ENCODE measurements at regions not wholly inside any gene's neighbourhood (a gene's known extent, or its start where the extent isn't known, plus 50 kb on each side); places are given as distances from the start of the nearest gene placed in this dataset.

DNA sequence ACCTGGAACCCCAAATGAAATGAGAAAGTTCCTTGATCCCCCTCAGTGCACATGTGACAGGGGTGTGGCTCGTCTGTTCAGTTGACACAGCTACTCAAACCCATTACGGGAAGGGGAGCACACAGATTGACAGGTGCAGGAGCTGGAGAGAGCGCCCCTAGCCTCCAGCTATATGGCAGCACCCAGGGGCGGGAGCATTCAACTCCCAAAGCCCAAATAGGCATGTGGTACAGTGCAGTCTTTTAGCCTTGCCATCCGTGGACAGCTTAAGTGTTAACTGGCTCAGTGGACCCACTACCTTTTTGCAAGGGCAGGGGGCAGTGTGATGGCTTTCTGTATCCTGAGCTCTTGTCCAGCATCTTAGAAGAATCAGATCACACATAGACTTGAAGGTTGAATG, 1374.2 kb upstream of the ALCAM start:
- no peak for TF ChIP-seq SPI1 (IDR thresholded peaks at IDR 0.05; ENCODE audit: borderline replicate concordance, low read depth)
- no peak for TF ChIP-seq REST (IDR thresholded peaks at IDR 0.05; ENCODE audit: insufficient replicate concordance, low read depth)
- TF ChIP-seq POLR2AphosphoS5 (IDR thresholded peaks at IDR 0.05; ENCODE audit: low read depth) = no peak
- TF ChIP-seq, protein P1, sequence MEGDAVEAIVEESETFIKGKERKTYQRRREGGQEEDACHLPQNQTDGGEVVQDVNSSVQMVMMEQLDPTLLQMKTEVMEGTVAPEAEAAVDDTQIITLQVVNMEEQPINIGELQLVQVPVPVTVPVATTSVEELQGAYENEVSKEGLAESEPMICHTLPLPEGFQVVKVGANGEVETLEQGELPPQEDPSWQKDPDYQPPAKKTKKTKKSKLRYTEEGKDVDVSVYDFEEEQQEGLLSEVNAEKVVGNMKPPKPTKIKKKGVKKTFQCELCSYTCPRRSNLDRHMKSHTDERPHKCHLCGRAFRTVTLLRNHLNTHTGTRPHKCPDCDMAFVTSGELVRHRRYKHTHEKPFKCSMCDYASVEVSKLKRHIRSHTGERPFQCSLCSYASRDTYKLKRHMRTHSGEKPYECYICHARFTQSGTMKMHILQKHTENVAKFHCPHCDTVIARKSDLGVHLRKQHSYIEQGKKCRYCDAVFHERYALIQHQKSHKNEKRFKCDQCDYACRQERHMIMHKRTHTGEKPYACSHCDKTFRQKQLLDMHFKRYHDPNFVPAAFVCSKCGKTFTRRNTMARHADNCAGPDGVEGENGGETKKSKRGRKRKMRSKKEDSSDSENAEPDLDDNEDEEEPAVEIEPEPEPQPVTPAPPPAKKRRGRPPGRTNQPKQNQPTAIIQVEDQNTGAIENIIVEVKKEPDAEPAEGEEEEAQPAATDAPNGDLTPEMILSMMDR (IDR thresholded peaks at IDR 0.05; ENCODE audit: insufficient read depth, low read length) = no peak
- no peak for TF ChIP-seq GABPA (IDR thresholded peaks at IDR 0.05; ENCODE audit: low read depth)
- Histone ChIP-seq H3K27me3 (ENCODE audit: insufficient read depth, poor library complexity, severe bottlenecking) (no peaks in the 10 kb centered on the region), H3K27ac (replicated peaks) (no peak overlapping the region), H3K4me3 (replicated peaks; ENCODE audit: insufficient read depth, low read length) (no peak overlapping the region)
- DNase-seq (ENCODE audit: low read depth in 1 of 2, low spot score in 1 of 2) = no peak

DNA sequence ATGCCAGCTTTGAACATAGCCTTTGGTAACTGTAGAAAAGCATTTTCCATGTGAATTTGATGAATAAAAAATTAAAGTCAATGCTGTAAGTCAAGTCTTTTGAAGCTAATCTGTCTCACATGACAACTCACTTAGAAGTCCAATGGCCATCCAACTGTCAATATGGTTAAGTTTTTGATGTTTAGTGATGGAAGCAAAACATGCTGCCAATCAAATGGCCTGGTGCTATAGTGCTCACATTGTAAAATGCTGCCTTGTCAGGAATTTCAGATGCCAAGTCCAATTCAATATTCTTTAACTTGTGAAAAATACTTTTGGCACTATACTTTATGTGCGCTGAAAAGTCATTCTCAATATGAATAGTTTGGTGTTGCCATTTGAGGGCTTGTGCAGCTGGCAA, 1361.8 kb upstream of the ALCAM start:
- Histone ChIP-seq H3K4me3 (replicated peaks; ENCODE audit: insufficient read depth, low read length) (no peak overlapping the region), H3K27ac (replicated peaks) (no peak overlapping the region), H3K27me3 (ENCODE audit: insufficient read depth, poor library complexity, severe bottlenecking) (no peaks in the 10 kb centered on the region)
- no peak for DNase-seq (ENCODE audit: low read depth in 1 of 2, low spot score in 1 of 2)
- TF ChIP-seq, protein P1 (IDR thresholded peaks at IDR 0.05; ENCODE audit: insufficient read depth, low read length) = no peak
- TF ChIP-seq POLR2AphosphoS5 (IDR thresholded peaks at IDR 0.05; ENCODE audit: low read depth) = no peak
- no peak for TF ChIP-seq REST (IDR thresholded peaks at IDR 0.05; ENCODE audit: insufficient replicate concordance, low read depth)
- no peak for TF ChIP-seq GABPA (IDR thresholded peaks at IDR 0.05; ENCODE audit: low read depth)
- TF ChIP-seq SPI1 (IDR thresholded peaks at IDR 0.05; ENCODE audit: borderline replicate concordance, low read depth) = no peak

DNA sequence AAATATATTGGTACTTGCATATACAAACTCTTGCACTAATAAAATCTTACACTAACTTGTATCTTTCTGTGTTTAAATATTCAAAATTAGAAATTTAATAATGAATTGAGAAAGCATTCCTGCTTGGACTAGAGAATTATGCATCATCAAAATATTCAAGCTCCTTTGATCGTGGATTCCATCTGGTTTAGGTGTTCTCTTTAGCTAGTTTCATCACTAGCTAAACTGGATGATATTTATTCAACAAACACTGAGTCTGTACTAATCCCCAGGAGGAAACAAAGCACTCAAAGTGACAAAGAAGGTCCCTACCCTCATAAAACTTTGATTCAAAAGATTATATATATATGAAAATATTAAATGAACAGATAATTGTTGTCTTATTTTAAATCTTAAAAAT, 1360.9 kb upstream of the ALCAM start:
- DNase-seq (ENCODE audit: low read depth in 1 of 2, low spot score in 1 of 2) = no peak
- Histone ChIP-seq H3K4me3 (replicated peaks; ENCODE audit: insufficient read depth, low read length) (no peak overlapping the region), H3K27me3 (ENCODE audit: insufficient read depth, poor library complexity, severe bottlenecking) (no peaks in the 10 kb centered on the region), H3K27ac (replicated peaks) (no peak overlapping the region)
- no peak for TF ChIP-seq POLR2AphosphoS5 (IDR thresholded peaks at IDR 0.05; ENCODE audit: low read depth)
- no peak for TF ChIP-seq REST (IDR thresholded peaks at IDR 0.05; ENCODE audit: insufficient replicate concordance, low read depth)
- TF ChIP-seq, protein P1 (IDR thresholded peaks at IDR 0.05; ENCODE audit: insufficient read depth, low read length) = no peak
- no peak for TF ChIP-seq SPI1 (IDR thresholded peaks at IDR 0.05; ENCODE audit: borderline replicate concordance, low read depth)
- no peak for TF ChIP-seq GABPA (IDR thresholded peaks at IDR 0.05; ENCODE audit: low read depth)

Measured in HL-60 (cell line).